Panc1 (cell line): ENCODE measurements at regions not wholly inside any gene's neighbourhood (a gene's known extent, or its start where the extent isn't known, plus 50 kb on each side); places are given as distances from the start of the nearest gene placed in this dataset.

Experiments
- CTCF ChIP-seq: fragments of 450-650 bp; IDR thresholded peaks from 2 replicates; pipeline ENCODE4 v1.5.1; 2017; ENCODE audit warnings: mild to moderate bottlenecking
- POLR2AphosphoS5 ChIP-seq: IDR thresholded peaks from 2 replicates; pipeline ENCODE4 v1.6.1; 2012; ENCODE audit warnings: mild to moderate bottlenecking, low read depth, low read length, moderate library complexity
- REST ChIP-seq, 2 experiments: IDR thresholded peaks; 2 replicates each; pipeline ENCODE4 v1.6.1; 2011 to 2012; ENCODE audit warnings: low read depth in 2 of 2, control low read depth in 1 of 2, low read length in 1 of 2, mild to moderate bottlenecking in 1 of 2, moderate library complexity in 1 of 2; ENCODE audit not compliant: insufficient read depth in 1 of 2

- TF ChIP-seq CTCF: peak; percentile 20; the same call in 1 of the 2 replicates
- no peak for TF ChIP-seq REST (IDR thresholded peaks at IDR 0.05; ENCODE audit: insufficient read depth in 1 of 2, low read depth in 2 of 2, low read length in 1 of 2)
- no peak for TF ChIP-seq POLR2AphosphoS5
Observed at GRCh38 chr5:175789670-175790069, 81.7 kb upstream of the CPLX2 start.
